OCI-M2 (cell line): ENCODE measurements at regions not wholly inside any gene's neighbourhood (a gene's known extent, or its start where the extent isn't known, plus 50 kb on each side); places are given as distances from the start of the nearest gene placed in this dataset.
"Not testable (repeated sequence)": the region's sequence is repeated elsewhere in the genome, so short reads cannot be mapped to it uniquely, and the experiment has no call there.

Experiments used
- DNase-seq: peaks from one replicate; lab custom pipeline; 2025; ENCODE audit not compliant: unreplicated experiment; lab: John Stamatoyannopoulos, UW

DNA sequence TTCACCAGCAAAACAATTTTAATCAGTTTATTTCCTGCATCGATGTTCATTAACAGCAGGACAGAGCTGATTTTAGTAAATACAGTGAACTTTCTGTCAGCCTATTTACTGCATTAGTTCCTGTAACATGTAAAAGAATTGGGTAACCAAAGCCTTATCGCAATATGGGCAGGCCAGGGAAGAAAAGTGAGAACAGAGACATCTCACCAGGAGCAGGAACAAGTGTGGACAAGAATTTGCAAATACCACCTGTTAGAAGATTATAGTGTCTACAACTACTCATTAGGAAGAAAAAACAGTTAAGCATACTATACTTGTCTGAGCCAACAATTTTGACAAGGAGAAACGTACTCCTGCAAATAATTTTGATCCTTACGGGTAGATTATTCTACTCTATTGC lies 1293.9 kb downstream of the PLA2G4A start:
- DNase-seq, result no peak

DNA sequence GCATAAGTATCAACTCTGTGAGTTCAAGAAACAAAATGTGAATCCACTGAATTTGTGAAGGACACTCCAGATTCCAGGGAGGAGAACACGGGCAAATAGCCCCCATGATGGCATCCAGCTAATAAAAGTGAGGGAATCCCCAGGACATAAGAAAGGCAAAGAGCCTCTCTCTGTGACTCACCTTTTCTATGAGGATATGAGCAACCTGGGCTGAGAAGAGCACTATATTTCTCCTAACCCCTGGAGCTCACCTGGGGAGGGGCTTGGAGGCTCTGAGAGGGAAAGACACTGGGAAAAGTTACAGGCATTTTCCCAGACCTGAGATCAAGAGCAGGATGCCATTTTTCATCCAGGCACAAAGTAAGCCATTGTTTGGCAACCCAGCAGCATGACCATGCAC lies 1298.8 kb downstream of the PLA2G4A start:
- no peak for DNase-seq

DNA sequence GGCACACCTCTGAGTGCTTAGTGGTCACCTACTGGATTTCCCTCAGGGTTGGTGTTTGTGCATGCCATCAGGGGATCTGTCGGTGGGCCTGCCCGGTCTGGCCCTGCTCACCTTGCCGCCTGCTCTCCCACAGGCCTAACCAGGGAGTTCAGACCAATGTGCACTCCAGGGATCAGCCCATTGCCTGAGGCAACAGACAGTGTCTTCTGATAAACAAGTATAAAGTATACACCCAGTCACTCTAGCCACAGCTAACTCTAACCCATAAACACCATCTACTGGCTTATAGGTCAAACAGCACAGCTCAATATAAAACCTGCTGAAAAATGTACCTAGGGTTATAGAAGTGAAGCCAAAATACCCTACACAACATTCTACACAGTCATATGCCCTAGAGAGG lies 1300.0 kb downstream of the PLA2G4A start:
- no peak for DNase-seq

DNA sequence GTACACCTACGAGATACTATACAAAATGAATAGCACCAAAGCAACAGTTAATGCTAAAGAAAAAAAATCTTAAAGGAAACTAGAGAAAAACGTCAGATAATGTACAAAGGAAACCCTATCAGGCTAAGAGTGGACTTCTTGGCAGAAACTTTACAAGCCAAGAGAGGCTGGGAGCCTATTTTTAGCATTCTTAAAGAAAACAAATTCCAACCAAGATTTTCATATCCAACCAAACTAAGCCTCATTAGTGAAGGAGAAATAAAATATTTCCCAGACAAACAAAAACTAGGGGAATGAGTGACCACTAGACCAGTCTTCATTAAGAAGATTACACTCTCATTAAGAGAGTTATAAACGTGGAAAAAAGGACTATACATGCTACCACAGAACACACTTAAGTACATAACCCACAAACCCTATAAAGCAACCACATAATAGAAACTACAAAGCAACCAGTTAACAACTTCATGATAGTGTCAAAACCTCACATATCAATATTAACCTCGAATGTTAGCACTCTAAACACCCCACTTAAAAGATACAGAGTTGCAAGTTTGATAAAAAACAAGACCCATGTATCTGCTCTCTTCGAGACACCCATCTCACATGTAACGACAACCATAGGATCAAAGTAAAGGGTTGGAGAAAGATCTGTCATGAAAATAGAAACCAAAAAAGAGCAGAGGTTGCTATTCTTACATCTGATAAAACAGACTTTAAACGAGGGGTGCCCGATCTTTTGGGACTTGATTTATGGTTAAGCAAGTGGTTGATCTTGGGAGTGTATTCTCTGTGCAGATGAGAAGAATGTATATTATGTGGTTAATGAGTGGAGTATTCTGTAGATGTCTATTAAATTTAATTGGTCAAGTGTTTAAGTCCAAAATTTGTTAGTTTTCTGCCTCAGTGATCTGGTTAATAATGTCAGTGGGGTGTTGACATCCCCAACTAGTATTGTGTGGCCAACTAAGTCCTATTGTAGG lies 1301.4 kb downstream of the PLA2G4A start:
- DNase-seq, result no peak

DNA sequence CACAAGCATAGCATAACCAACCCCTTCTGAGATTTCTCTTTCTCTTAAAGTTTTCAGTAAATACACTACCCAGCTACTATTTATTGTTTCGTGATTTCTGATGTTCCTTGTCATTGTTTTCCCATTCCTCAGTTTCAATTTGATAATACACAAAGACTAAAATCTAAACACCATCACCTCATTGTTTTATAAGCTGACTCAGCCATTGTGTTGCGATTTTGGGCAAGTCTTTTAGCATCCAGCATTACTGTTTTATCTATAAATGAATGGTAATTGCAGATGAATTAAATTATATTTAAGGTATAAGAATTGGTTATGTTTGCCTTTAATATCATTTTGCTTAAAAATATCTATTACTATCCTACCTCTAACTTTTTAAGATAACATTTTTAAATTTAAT lies 1308.5 kb downstream of the PLA2G4A start:
- DNase-seq, result no peak

DNA sequence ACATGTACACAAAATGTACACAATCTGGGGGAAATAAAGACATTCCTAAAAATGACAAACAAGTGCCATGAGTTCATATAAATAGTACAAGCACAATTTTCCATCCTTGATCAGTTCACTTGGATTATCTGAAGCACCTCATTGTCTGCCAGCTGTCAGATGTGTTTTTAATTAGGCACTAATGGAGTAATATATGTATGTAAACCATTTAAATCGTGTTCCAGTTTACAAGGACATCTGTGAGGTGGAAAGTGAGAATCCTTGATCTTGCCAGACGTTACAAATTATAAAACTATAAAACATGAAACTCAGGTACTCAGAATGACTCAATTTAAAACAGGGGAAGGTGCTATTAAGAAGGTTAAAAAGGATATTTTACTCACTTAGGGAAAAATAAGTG lies 1312.2 kb downstream of the PLA2G4A start:
- no peak for DNase-seq

DNA sequence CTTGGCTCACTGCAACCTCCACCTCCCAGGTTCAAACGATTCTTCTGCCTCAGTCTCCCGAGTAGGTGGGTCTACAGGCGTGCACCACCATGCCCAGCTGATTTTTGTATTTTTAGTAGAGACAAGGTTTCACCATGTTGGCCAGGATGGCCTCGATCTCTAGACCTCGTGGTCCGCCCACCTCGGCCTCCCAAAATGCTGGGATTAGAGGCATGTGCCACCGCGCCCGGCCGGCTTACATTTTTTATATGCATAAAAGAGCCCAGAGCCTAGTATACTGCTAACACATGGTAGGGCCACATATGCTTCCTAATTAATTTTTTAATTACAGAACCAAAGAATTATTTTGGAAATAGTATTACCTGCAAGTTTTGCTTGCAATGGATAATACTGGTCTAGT lies 1325.4 kb downstream of the PLA2G4A start:
- DNase-seq, result no peak

DNA sequence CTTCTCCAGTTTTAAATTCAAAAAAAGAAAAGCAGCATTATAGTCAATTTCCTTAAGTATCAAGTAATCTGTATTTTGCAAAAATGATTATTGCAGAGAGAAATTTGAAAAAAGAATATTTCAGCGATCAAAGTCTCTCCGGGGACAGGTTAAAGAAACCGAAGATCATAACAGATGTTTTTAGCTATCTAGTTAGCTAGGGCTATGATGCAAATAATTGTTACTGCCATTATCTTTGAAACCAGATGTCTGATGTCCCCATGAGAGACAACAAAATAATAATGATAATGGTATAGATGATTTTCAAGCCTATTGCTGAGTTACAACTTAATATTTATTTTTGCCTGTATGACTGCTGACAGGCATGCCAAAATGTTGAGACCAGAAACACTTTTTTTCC lies 1326.0 kb downstream of the PLA2G4A start:
- no peak for DNase-seq

DNA sequence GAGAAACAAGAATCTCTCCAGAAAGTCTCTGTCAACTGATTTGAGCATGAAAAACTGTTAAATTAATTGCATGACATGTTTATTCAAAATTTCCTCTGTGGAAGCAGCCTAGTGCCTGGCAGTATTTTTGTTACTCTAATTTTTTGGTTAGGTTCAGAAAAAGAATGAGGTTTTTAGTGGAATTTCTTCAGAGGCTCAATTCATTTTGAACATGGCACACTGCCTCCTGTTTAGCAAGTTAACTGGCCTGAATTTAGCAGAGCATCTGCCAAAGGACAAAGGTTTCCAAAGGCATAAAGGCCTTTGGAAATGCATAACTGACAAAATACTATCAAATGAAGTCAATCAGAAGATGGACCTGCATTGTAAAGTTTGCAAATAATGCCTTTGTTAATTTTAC lies 1326.5 kb downstream of the PLA2G4A start:
- DNase-seq, result no peak

DNA sequence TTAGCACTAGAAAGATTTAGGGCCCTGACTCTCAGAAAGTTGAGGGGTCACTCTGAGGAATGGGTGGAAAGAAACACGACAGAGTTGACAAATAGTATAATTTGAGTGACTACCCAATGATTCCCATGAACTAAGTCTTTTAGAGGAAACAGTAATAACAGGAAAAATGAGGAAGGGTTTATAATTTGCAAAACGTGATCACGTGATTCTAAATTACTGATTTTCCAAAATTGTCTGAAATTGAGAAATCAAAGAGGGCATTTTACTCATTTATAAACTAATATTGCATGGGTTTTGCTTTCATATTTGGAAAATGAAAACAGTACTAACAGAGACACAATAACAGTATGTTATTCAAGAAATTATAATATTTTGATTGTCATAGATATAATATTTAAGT lies 1335.7 kb downstream of the PLA2G4A start:
- no peak for DNase-seq

DNA sequence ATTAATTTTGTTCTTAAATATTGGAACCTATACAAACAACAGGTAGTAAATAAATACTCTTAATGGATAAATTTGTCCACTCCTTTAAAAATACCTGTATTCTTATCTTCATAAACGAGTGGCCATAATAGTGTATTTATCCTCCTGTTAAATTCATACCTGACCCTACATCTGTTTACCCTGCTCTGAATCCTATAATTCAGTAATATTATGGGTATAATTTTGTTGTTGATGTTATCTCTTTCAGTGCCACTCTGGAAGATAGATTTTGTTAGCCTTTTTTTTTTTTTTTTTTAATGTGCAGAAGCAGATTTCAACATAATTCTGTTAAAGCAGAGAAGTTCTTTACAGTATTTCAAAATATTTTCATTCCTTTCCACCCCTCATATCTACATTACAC lies 1337.9 kb downstream of the PLA2G4A start:
- DNase-seq, result no peak

DNA sequence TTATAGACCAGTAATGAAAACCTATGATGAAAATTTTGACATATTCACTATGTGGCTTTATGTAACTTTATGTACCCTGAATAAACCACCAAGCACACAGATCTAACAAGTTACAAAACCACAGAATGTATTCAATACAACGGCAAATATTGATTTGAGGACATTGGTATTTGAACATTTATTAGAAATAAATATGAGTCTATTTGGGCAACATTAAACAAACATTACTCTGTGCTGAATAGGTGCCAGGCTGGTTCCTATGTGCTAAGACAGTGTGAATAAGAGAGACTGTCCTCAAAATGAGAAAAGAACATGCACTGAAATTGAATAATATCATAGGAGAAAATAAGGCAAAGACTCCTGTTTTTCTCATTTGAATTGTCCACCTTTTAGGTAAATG lies 1341.2 kb downstream of the PLA2G4A start:
- no peak for DNase-seq

DNA sequence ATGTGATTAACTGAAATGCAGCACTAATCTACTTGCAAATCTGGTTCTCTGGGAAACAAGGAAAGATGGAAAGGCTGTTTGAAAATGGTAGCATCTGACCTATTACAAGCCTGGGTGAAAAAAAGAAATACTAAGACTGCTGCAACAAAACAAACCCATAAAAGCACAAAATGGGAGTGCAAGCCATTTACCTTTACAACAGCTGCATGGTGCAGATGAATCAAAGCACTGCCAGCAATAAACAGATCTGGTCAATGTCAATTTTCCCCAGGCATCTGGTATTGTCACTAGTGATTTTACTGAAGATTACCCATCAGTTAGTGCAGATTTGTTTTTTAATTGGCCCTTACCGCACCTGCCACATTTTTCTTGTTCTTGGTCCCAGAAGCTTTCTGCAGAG lies 1341.7 kb downstream of the PLA2G4A start:
- DNase-seq, result no peak

DNA sequence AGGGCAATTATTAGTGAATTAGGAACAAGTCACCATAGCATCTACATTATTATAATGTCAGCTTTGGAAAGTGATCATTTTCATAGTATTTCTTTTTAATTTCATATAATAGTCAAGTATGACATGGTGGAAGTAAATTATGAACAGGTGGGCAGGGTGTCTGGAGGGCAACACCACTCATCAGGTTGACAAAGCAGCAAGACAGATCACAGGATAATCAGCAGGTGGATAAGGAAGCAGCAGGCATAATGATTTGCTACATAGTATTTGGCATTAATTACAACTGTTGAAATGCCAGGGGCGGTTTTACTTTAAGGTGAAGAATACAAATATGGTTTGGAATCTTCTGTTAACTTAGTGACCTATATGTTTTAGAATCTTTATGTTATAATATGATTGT lies 1342.2 kb downstream of the PLA2G4A start:
- no peak for DNase-seq

DNA sequence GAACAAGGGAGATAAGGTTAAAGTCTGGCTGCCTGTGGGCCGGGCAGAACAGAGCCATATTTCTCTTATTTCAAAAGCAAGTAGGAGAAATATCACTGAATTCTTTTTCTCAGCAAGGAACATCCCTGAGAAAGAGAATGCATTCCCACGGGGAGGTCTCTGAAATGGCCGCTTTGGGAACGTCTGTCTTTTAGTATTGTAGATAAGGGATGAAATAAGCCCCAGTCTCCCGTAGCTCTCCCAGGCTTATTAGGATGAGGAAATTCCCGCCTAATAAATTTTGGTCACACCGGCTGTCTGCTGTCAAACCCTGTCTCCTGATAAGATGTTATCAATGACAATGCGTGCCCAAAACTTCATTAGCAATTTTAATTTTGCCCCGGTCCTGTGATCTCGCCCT lies 1353.3 kb downstream of the PLA2G4A start:
- DNase-seq, result not testable (repeated sequence)

DNA sequence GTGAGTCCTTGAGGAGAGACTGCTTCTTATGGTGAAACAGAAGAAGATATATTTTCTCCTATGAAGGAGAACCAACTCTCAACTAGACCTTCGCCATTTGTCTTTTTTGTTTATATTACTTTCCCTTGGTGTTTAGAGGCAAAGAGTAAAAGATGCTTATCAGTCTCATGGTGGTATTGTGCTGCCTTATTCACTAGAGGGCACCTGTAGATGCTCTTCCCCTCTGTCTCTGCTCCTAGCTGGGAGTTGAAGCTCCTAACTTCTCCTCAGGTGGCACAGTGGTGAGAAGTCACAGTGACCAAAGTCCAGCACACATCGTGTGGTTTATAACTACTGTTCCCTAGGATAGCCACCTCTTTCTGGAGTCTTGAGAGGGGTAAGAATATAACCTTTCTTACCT lies 1359.6 kb downstream of the PLA2G4A start:
- DNase-seq, result no peak

DNA sequence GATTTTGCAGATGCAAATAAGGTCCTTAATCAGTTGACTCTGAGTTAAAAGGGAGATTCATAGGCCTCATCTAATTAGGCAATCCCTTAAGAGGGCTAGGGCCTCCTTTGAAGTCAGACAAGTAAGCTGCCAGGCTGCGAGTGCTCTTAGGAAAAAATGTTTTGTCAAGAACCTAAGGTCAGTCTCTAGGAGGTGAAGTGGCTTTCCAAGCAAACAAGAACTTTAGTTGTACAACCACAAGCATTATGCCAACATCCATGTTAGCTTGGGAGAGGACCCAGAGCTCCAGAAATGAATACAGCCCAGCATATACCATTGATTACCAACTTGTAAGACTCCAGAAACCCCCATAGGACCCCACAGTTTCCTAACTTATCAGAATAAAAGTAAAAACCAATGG lies 1366.2 kb downstream of the PLA2G4A start:
- no peak for DNase-seq

DNA sequence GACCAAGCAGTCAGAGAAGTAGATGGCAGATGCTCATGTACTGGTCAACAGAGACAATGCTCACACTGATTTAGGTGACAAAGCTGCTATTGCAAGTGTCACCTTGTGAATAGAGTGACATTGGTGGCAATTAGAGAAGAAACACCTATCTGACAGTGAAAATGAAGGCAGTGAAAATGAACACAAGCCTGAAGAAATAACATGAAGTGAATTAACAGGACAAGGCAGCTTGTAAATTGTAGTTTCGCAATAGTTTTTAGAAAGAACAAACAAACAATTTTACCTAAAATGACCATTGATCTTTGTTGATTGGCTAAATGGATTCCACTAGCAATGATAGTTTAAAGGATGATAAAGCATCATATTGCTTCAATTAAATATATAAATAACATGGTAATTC lies 1389.5 kb downstream of the PLA2G4A start:
- DNase-seq, result no peak

DNA sequence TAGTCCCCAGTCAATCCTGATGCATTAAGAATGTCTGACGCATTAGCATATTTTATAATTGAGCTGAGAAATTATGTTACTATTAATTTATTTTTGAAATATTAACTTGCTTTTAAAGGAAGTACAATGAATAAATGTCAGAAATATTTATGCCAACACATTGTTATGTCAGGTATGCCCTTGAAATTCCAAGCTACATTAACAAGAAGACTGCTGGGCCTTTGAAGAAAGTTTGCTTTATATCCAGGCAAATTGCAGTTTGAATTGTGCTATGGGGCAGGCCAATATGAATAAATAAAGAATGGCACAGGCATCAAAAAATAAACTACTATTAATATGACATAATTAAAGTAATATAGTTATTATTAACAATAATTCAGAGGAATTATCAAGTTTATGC lies 1391.3 kb downstream of the PLA2G4A start:
- no peak for DNase-seq

DNA sequence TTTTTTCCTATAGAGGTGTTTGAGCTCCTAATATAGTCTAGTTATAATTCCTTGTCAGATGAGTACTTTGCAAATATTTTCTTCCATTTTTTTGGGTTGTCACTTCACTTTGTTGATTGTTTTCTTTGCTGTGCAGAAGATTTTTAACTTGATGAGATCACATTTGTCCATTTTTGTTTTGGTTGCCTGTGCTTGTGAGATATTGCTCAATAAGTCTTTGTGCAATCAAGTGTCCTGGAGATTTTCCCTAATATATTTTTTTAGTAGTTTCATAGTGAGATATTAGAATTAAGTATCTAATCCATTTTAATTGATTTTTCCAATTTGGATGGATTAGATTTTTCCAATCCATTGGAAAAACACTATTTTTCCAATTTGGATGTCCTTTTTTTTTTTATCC lies 1395.5 kb downstream of the PLA2G4A start:
- DNase-seq, result no peak

DNA sequence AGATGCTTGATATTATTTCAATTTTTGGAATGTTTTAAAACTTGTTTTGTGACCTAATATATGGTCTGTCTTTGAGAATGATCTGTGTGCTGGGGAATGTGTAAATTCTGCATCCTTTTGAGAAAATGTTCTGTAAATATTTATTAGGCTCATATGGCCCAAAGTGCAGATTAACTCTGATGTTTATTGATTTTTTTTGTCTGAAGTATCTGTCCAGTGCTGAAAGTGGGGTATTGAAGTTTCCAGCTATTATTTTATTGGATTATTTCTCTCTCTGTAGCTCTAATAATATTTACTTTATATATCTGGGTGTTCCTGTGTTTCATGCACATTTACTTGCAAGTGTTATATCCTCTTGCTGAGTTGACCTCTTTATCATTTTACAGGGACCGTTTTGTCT lies 1397.2 kb downstream of the PLA2G4A start:
- DNase-seq, result no peak

DNA sequence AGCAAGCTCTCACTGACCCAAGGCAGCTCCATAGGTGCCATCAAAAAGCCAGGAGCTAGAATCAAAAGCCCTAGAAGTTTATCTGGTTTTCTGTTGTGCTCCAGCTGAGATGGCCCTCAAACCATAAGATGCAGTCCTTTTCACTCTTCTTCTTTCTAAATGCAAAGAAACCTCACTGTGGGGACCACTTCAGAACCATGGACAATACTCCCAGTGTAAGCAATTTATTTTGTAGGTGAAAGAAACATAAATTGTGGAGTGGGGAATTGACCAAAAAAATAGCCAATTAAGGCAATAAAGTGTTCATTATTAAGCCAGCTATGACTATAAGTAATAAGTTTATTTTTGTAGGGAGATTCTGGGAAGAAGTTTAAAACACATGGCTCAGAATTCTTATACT lies 1399.9 kb downstream of the PLA2G4A start:
- DNase-seq, result no peak
